Activated naive CD4-positive, alpha-beta T cell treated with Interleukin-2 at 50 U/mL for 16 hours (primary cell): ENCODE measurements at regions not wholly inside any gene's neighbourhood (a gene's known extent, or its start where the extent isn't known, plus 50 kb on each side); places are given as distances from the start of the nearest gene placed in this dataset.

Source experiments
- DNase-seq: peaks from one replicate; pipeline ENCODE4 v3.0.0-alpha.2; 2020

DNA sequence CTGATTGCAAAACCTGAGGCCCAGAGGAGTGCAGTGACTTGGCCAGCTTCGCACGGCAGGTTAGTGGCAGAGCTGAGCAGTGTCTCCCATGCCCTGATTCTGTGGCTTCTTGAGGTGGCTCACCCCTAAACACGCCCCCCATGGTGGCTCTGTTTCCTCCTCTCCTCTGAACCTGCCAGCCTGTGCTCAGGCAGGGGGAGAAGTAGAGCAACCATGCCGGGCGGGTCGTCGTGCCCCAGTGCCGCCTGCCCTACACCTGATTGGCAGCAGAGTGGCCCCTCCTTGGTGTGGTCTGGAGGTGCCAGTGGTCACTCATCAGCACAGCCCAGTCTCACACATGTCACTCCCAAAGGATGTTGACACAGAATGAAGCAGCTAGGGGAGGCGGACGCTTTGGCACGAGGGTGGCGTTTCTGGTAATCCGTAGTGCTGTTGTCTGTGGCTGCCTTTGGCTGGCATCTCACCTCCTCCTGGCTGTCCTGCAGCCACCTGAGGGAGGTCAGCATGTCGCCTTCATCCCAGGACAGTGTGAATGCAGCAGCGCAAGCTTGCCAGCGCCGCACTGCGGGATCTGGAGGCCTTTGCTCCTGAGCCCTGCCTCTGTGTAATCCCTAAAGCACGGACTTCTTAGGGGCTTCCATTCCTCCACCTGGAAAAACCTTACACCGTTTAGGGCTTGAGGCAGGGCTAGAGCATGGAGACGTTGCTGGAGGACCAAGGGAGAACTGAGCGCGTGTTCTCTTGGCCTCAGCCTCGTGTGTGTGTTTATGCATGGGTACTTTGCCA lies 294.7 kb downstream of the SEC14L1 start:
- no peak for DNase-seq

DNA sequence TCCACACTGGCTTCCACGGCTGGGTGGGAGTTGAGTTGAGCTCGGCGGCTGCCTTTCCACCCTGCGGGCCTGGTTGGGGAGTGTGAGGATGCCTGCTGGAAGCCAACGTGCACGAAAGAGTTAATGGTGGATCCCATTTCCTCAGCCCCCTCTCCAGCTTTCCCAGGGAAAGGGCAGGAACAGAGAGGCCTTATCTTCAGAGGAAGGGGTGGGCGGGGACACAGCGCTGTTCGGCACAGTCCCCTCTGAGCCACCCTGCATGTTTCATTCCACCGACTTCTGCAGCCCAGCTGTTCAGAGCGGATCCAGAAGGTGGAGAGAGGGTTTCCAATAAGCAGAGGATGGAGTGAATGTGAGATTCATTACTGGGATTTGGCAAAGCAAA lies 295.3 kb downstream of the SEC14L1 start:
- no peak for DNase-seq

DNA sequence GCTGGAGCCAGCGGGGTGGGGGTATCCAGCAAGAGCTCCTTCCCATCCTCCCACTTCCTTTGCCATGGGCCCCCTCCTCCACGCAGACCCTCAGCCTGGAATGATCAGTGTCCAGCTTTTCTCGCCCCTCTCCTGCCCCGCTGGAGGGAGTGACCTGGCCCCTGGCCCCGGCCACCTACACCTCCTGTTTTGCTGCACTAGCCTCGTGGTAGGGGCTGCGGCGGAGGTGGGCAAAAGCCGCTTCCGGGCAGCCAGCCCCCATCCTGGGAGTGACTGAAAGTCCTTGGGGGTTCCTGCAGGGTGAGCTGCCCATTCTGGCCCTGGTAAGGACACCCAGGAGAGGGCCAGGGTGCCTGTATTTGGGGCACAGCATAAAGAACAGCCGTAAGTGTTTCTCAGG lies 295.7 kb downstream of the SEC14L1 start:
- DNase-seq: no peak

DNA sequence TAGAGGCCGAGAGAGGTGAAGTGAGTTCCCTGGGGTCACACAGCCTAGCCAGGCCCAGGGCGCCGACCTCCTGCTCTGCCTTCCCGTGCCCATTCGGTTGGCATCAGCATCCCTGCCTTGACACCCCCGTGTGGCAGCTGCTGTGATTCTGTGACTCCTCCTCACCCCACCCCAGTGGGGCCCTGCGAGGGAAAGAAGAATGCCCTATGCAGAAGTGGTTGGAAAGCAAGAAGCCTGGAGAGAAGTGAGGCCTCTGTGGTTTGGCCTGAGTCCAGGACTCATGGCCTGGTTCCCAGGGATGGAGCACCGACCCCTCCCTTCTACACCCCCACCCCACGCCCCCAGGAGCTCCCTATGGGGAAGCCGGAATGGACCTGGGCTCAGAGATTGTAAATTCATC lies 296.2 kb downstream of the SEC14L1 start:
- DNase-seq: no peak

DNA sequence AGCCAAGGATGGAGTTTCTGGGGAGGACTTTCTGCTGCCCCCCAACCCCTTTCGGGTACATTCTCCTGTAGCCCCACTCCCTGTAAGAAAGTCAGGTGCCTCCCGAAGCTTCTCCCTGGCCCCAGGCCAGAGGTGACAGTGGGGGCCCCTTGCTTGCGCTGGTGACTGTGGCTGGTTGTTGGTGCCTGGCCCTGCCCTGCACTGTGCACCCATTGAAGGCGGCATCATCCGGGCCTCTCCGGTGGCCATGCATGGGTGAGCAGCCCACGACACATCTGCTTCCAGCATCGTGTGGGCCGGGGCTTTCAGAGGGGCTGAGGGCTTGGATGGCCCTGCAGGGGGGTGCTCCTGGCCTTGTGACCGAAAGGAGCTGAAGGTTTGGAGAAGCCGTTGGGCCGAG lies 297.0 kb downstream of the SEC14L1 start:
- no peak for DNase-seq

DNA sequence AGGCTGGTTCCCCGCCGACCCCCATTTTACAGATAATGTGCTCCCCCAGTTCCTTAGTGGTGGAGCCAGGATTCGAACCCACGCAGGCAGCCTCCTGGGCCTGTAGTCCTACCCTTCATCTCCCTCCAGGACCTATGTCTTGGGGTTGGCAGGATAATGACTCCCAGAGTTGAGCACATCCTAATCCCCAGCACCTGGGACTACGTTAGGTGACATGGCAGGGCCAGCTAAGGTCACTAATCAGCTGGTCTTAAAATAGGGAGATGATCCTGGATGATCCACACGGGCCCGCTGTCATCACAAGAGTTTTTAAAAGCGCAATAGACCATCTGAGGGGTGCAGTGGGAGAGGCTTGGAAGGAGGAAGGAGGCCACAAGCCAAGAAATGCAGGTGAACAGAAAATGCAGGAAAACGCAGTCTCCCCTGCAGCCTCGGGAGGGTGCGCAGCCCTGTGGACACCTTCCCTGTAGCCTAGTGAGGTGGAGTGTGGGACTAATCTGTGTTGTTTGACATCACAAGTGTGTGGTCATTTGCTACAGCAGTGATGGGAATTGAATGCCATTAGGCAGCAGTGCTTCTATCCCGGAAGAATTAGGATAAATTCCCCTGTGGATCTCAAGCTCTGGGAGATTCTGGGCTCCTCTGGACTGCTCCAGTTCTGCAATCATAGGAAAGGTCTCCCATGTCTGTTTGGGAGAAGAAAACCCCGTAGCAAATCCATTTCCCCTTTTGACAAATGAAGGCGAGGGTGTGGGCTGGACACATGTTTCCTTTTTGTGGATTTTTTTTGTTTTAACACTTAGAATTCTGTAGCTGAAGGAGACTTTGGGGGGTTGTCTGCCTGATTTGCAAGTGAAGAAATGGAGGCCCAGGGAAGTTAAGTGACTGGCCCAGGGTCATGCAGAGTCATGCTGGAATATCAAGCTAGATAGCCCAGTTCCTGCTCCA lies 297.7 kb downstream of the SEC14L1 start:
- DNase-seq: no peak

DNA sequence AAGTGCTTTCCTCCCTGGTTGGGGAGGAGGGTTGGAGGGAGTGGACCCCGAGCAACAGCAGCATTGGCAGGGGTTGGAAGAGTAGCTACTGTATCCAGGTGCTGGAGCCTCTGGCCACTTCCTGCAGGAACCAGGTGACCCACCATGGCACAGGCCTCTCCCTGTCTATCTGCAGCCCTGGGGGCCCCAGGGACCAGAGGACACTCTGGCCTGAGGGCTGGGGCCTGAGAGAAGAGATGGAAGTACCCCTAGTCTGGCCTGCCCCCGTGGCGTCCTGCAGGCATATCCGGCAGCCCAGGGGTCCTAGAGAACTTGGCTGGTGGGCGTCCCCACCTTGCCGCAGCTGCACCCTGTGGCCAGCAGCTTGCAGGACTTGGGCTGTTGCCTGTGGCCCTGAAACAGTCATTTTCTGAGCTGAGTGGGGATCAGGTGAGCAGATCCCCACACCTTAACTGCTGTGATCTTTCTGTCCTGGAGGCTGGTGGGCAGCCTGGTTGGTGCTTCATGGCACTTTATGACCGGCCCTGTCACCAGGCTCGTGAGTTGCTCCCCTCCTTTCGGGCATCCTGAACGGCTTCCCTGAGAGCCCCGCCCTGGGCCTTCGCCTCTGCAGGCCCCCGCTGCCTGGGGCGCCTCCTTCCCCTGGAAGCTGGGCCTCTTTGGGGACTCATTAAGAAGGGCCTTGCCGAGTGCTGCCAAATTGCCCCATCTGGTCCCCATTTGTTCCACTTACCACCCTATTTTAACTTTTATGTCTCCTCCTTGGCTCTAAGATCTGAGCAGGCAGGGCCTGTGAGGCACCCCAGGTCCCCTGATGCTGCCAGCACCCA lies 298.6 kb downstream of the SEC14L1 start:
- no peak for DNase-seq

DNA sequence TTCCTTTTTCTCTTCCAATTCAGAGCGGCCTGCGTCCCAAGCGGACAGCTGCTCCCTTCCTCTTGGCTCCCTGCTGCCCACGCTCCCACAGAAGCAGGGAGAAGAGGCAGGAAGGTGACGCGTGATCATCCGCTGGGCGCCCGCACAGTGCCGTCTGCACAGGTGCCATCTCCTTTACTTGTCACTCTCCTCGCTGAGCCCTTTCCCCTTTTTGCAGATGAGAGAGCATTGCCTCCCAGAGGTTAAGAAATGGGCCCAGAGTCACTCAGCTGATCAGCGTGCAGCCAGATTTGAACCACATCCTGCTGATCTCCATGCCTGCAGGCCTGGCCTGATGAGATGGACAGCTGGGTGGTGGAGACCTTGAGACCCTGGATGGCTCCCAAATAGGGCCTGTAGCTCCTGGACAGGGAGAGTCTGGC lies 299.8 kb downstream of the SEC14L1 start:
- DNase-seq: no peak

DNA sequence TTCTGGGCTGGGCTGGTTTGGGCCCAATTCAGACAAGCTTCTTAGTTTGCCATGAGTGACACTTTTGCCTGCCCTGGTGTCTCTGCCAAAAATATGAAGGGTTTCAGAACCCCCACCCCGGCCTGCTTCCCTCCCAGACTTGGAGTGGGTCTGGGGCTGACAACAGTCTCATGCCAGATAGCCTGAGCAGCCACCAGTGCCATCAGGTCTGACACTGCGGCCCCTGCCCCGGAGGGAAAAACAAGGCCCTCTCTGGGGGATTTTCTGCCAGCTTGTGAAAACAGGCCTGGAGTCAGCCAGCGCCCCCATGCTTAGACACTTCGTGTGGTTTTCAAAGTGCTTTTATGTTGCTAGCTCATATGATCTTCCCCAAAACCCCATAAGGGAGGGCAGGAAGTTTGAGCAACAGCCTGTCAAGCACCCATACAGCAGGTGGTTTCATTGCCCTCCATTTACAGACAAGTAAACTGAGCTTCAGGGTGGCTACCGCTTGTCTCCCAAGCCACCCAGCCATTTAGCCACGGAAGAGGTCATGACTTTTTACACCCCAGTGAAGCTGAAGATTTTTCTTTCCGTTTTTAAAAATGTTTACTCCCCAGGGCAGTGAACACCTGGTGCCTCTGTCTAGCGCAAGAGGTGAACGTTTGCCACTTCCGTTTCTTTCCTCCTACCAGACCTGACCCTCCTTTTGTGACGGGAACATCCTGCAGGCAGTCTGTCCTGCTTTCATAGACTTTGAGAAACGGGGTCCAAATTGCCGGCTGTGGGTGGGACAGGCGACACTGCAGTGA lies 300.6 kb downstream of the SEC14L1 start:
- peak; percentile 80 for DNase-seq

DNA sequence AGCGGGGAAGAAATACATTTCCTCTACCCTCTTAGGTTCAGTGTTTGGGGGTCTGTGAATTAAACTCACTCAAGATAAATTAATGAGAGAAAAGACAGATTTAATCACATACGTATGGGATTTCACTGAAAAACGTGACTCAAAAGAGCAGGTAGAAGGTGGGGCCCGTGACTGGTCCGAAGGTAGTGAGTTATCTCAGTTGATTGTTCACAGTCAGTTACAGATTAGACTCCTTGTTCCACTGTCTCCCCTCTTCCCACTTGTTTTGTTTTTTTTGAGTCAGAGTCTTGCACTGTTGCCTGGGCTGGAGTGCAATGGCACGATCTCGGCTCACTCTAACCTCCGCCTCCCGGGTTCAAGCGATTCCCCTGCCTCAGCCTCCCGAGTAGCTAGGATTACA lies 301.2 kb downstream of the SEC14L1 start:
- DNase-seq: peak; percentile 71

DNA sequence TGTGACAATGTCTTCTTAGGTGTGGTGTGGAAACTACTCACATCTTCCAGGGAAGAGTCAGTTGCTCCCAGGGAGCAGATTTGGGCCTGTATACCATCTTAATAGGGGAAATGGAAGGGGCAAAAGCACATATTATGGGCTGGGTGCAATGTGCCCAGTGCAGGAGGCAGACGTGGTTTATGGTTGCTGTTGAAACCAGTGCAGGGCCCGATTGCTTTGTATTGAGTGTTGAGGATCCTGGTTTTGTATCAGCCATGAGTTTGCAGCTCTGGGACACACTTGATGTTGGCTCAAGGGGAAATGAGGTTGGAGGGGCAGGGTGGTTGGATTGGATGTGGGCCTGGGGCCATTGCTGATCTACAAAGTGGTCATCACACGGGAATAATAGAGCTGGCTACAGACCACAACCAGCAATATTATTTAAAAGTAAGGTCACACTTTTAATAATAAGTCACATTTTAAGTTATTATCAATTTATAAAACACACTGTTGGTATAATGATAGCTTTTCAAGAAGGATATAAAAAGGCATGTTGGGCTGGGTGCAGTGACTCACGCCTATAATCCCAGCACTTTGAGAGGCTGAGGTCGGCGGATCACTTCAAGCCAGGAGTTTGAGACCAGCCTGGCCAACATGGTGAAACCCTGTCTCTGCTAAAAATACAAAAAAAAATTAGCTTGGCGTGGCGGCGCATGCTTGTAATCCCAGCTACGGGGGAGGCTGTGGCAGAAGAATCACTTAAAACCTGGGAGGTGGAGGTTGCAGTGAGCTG lies 302.4 kb downstream of the SEC14L1 start:
- no peak for DNase-seq

DNA sequence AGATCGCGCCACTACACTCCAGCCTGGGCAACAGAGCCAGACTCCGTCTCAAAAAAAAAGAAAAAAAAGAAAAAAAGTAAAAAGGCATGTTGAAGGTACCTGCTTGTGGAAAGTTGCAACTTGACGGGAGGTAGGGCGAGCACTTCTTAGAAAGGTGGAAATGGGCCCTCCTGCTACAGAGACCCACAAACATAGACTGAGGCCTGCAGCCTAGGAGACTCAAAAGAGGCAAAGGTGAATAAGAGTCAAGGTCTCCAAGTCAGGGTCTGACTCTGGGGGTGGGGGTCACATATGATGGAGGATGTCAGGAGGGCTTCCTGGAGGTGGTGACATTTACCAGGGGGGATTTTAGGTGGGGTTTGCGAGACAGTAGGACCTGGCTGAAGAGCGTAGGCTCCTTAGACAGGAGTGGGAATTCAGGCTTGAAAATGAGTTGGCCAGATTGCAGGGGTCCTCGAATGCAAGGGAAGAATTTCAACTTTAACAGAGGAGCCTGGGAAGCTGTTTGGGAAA lies 303.0 kb downstream of the SEC14L1 start:
- no peak for DNase-seq

DNA sequence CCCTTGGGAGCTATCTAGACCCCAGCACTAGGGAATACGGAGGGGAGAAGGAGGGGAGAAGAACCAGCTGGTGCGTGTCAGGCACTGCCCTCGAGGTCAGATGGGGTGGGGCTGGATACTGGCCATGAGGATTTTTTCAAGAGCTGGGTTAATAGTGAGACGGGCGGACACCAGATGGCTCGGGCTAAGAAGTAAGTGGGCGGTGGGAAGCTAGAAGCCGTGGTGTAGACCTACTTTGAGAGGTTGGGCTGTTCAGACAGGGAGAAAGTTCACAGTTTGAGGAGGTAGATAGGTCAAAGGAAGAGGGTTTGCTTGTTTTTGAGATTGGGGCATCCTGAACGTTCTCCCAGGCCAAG lies 303.8 kb downstream of the SEC14L1 start:
- no peak for DNase-seq

DNA sequence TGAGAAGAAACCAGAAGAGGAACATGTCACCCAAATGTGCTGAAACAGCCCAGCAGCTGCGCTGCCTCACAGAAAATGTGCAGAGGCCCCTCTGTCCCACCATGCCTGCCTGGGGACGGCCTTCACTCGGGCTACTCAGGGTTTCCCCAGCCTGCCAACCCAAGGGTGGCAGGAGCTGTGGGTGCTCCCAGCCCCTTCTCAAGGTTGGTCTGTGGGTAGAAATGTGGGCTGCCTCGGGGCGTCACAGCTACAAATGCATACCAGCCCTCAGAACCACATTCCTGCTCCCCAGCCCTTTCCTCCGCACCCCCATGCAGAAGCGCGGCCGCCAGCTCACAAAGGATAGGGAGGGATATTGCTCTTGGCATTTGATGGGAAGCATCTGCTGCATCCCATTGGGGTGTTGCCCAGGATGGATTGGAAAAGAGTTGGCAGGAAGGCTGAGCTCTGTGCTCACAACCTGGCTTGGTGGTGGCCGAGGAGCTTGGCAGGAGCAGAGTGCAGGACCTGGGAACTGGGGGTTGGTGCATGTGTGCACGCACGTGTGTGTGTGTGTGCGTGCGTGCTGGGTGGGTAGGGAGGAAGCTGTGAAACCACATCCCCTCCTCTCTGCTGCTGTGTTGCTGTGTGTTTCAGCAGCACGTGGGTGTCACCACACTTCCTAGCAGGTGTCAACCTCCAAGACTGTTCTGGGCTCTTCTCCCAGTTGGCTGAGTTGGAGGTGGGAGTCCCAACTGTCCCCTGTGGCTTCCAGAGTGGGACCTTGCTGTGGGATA lies 304.4 kb downstream of the SEC14L1 start:
- DNase-seq: peak; percentile 84

DNA sequence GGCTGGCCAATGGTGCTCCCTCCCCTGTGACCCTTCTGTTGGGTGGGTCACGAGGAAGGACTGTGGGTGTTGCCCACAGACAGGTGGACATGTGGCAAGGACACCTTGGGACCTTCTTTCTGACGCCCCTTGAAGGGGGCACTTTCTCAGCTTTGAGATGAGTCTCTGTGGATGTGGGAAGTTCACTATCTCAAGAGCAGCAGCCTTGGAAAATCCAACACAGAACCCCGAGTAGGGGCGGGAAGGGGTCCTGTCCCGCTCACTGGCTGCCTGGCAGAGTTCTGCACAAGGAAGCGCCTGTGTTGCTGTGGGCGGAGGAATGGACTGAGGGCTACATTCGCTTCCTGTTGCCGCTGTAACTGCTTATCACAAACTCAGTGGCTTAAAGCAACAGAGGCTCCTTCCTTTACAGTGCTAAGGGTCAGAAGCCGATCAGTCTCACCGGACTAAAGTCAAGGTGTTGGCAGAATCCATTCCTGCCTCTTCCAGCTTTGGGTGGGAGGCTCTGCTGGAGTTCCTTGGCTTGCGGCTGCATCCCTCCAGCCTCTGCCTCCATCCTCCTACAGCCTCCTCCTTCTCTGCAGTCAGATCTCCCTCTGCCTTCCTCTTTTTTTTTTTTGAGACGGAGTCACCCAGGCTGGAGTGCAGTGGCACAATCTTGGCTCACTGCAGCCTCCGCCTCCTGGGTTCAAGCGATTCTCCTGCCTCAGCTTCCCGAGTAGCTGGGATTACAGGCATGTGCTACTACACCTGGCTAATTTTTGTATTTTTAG lies 305.2 kb downstream of the SEC14L1 start:
- DNase-seq: peak; percentile 63

DNA sequence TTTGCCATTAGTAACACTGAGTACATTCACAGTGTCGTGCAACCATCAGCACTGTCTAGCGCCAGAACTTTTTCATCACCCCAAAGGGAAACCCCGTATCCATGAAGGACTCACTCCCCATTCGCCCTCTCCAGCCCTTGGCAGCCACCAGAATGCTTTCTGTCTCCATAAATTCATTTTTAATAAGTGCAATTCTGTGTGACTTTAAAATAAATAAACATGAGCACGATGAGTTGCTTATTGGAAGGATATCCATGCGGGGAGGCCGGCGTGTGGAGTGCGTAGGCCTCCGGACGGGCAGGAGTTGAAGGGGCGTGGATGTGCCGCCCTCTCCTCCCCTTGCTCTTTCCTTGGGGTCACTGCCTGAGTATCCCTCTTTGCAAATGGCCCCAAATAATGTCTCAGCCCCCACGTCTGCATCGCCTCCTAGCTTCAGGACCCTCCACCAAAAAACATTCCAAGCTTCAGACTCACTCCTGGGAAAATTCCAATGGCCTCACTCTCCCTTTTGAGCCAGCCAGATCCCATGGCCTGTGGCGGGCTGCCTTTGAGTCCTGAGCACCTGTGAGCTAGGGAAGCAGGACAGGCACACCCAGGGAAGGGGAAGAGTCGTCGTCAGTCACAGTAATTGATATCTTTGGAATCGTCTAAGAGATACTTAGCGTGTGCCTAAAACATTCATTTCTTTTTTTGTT lies 306.3 kb downstream of the SEC14L1 start:
- DNase-seq: no peak

DNA sequence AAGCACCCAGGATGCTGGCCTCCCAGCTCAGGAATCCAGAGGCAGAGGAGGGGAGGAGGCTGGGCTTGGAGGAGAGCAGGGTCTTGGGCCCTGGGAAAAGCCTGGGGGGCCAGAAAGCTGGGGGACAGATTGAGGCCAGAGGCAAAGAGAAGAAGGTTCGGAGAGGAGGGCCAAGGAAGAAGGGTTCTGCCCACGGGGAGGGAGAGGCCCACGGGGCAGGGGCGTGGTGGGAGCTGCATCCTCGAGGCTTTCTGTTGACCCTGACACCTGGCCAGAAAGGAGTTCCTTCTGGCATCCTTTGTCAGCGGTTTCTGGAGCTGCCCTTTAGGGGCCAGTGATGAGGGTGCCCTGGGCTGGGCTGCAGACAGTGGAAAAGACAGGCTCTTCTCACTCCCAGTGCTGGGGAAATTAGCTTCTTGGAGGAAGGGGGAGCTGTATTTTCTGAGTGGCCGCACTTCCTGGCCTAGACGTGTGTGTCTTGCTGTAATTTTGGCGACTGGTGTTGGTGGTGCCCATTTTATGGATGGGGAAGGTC lies 308.7 kb downstream of the SEC14L1 start:
- DNase-seq: no peak

DNA sequence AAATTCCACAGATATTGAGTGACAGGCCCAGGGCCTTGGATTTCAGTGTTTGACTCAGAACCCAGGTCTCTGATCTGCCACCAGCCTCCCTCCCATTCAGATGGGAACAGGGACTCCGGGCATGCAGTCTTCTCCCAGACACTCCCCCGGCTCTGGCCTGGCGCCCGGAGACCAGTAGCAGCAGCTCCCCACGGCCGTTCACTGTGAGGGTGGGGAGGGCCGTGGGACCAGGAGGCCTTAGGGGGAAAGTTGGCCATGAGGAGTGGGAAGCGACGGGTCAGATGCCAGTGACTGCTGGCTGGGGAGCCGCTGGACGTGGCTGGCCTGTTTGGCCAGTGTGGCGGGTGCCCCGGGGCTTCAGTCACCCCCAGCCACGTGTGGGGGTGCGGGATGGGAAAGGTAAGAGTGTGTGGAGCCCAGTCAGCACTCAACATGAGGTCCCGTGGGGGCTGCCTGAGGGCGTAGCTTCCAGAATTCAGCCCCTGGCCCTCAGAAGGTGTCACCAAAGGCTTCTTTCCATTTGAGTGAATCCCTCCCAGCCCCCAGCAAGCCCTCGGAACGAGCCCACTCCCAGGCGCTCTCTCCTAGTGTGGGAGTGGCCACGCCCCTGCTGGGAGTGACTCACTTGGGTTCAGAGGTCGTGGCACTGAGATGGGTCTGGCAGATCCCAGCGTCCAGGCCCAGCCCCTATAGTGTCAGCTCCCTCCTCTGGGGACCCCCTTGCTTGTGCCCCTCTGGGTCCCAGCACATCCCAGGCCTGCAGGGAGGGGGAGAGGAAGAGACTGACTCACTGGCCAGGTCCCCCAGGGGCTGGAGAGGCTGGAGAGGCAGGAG lies 309.4 kb downstream of the SEC14L1 start:
- DNase-seq: peak; percentile 82
